KMS-11 (cell line): ENCODE measurements at regions not wholly inside any gene's neighbourhood (a gene's known extent, or its start where the extent isn't known, plus 50 kb on each side); places are given as distances from the start of the nearest gene placed in this dataset.
A peak's percentile ranks its signal among the peaks of the same experiment; 100 is the strongest.

Experiments
- H2AFZ ChIP-seq: fragments of 200-600 bp; sonication (generic); 2 replicates; pipeline ENCODE4 v1.6.1; 2016; ENCODE audit warnings: antibody characterized with exemption, mixed run types, low read depth
- H3K27ac ChIP-seq: fragments of 200-600 bp; sonication (generic); 2 replicates; pipeline ENCODE4 v1.6.1; 2016; ENCODE audit warnings: mild to moderate bottlenecking, mixed run types
- H3K27me3 ChIP-seq: fragments of 200-600 bp; sonication (generic); 2 replicates; pipeline ENCODE4 v1.6.1; 2017; ENCODE audit warnings: mild to moderate bottlenecking, low read depth, mixed run types, moderate library complexity; ENCODE audit not compliant: insufficient read depth
- H3K36me3 ChIP-seq: fragments of 200-600 bp; sonication (generic); 2 replicates; pipeline ENCODE4 v1.6.1; 2017; ENCODE audit warnings: mild to moderate bottlenecking, mixed run types; ENCODE audit not compliant: insufficient read depth
- H3K4me1 ChIP-seq: fragments of 200-600 bp; sonication (generic); 2 replicates; pipeline ENCODE4 v1.6.1; 2016; ENCODE audit warnings: mild to moderate bottlenecking, low read depth, mixed run types; ENCODE audit not compliant: poor library complexity, severe bottlenecking
- H3K4me2 ChIP-seq: fragments of 200-600 bp; sonication (generic); 2 replicates; pipeline ENCODE4 v1.7.0; 2016; ENCODE audit warnings: mild to moderate bottlenecking, mixed run types
- H3K4me3 ChIP-seq: fragments of 200-600 bp; sonication (generic); IDR thresholded peaks from 2 replicates; pipeline ENCODE4 v1.6.1; 2017; ENCODE audit warnings: low read depth, low read length, mixed read lengths; ENCODE audit not compliant: insufficient read depth
- H3K79me2 ChIP-seq: fragments of 200-600 bp; sonication (generic); 2 replicates; pipeline ENCODE4 v1.6.1; 2016; ENCODE audit warnings: low read depth, mixed run types; ENCODE audit not compliant: insufficient read depth
- H3K9ac ChIP-seq: fragments of 200-600 bp; sonication (generic); 2 replicates; pipeline ENCODE4 v1.6.1; 2016; ENCODE audit warnings: mild to moderate bottlenecking, mixed run types
- H4K20me1 ChIP-seq: fragments of 200-600 bp; sonication (generic); 2 replicates; pipeline ENCODE4 v1.6.1; 2016; ENCODE audit warnings: mild to moderate bottlenecking, mixed run types; ENCODE audit not compliant: insufficient read depth
- TF ChIP-seq, protein P1 (sequence below): fragments of 200-600 bp; sonication (generic); conservative IDR thresholded peaks from 2 replicates; pipeline ENCODE4 v1.6.1; 2017; ENCODE audit warnings: low read depth, mild to moderate bottlenecking, antibody characterized with exemption, low read length, moderate library complexity, mixed read lengths

DNA sequence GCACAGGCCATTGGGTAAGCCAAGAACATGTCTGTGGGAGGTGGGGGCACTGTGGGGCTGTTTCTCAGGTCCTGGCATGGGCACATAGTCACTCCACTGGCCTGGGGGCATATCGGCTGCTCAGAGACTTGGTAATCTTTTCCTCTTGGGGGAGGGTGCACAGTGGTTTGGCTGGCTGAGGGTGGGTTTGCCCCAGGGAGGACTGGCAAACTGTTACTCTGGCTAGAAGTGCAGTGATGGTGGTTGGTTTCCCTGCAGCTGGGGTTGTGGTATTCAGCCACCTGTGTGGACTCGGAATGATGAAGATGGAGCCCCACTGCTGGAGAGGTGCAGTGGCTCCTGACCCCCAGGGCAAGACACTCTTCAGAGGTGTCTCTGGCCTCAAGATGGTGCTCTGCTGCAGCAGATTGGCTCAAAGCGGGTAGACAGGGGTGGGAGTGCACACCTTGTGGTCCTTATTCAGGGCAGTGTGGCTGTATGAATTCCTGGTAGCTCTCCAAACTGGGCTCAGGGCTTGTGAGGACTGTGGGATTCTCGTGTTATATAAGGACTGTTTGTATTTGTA, 74.1 kb upstream of the DDHD1 start:
- Histone ChIP-seq H3K4me1 (no peaks in the 10 kb centered on the region), H2AFZ (no peak overlapping the region), H3K4me2 (no peak overlapping the region), H3K36me3 (no peaks in the 10 kb centered on the region), H3K4me3 (no peak overlapping the region), H3K9ac (no peak overlapping the region), H3K27ac (no peak overlapping the region), H4K20me1 (no peaks in the 10 kb centered on the region), H3K27me3 (no peaks in the 10 kb centered on the region), H3K79me2 (no peaks in the 10 kb centered on the region)
- TF ChIP-seq, protein P1, sequence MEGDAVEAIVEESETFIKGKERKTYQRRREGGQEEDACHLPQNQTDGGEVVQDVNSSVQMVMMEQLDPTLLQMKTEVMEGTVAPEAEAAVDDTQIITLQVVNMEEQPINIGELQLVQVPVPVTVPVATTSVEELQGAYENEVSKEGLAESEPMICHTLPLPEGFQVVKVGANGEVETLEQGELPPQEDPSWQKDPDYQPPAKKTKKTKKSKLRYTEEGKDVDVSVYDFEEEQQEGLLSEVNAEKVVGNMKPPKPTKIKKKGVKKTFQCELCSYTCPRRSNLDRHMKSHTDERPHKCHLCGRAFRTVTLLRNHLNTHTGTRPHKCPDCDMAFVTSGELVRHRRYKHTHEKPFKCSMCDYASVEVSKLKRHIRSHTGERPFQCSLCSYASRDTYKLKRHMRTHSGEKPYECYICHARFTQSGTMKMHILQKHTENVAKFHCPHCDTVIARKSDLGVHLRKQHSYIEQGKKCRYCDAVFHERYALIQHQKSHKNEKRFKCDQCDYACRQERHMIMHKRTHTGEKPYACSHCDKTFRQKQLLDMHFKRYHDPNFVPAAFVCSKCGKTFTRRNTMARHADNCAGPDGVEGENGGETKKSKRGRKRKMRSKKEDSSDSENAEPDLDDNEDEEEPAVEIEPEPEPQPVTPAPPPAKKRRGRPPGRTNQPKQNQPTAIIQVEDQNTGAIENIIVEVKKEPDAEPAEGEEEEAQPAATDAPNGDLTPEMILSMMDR: no peak

DNA sequence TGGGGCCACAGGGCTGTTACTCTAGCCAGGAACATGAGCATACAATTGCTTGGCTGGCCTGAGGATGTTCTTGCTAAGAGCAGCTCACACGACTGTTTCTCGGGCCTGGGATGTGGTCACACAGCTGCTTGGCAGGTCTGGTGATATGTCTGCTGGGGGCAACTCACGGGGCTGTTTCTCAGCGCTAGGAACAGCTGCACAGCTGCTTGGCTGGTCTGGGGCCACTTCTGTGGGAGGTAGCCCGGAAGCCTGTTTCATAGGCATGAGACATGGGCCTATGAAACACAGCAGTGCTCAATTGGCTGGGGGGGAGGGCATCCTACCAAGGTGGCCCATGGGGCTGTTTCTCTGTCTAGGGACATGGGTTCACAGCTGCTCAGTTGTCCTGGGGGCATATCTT, 73.4 kb upstream of the DDHD1 start:
- Histone ChIP-seq H3K9ac (no peak overlapping the region), H3K79me2 (no peaks in the 10 kb centered on the region), H3K4me2 (no peak overlapping the region), H3K27me3 (no peaks in the 10 kb centered on the region), H2AFZ (no peak overlapping the region), H4K20me1 (no peaks in the 10 kb centered on the region), H3K36me3 (no peaks in the 10 kb centered on the region), H3K27ac (no peak overlapping the region), H3K4me1 (no peaks in the 10 kb centered on the region), H3K4me3 (no peak overlapping the region)
- TF ChIP-seq, protein P1: no peak

DNA sequence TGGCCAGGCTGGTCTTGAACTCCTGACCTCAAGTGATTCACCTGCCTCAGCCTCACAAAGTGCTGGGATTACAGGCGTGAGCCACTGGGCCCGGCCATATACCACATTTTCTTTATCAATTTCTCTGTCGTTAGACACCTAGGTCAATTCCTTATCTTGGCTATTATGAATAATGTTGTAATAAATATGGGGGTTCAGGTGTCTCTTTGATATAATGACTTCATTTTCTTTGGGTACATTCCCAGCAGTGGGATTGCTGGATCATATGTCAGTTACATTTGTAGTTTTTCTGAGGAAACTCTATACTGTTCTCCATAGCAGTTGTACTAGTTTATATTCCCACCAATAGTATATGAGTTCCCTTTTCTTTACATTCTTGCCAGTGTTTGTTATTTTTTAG, 67.8 kb upstream of the DDHD1 start:
- H3K4me1 ChIP-seq: peaks cover 4% of the 10 kb centered on the region

DNA sequence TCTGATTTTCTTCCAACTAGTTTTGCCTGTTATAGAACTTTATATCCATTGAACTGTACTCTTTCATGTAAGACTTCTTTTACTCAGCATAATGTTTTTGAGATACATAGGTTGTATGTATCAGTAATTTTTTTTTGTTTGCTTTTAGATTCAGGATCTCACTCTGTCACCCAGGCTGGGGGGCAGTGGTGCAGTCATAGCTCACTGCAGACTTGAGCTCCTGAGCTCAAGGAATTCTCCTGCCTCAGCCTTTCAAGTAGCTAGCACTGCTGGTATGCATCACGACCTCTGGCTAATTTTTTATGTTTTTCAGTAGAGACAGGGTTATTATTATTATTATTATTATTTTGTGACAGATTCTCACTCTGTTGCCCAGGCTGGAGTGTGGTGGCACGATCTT, 65.0 kb upstream of the DDHD1 start:
- TF ChIP-seq, protein P1: no peak
- H3K4me1 ChIP-seq: peaks cover 4% of the 10 kb centered on the region

More for the DNA sequence above, 67.8 kb upstream of the DDHD1 start:
- H3K36me3 ChIP-seq: no peaks in the 10 kb centered on the region
- H3K4me3 ChIP-seq: no peak overlapping the region
- H3K9ac ChIP-seq: no peak overlapping the region
- H3K27ac ChIP-seq: no peak overlapping the region
- H3K27me3 ChIP-seq: no peaks in the 10 kb centered on the region
- H3K79me2 ChIP-seq: no peaks in the 10 kb centered on the region
- TF ChIP-seq, protein P1: no peak
- no peak overlapping the region for H2AFZ ChIP-seq
- H4K20me1 ChIP-seq: no peaks in the 10 kb centered on the region
- no peak overlapping the region for H3K4me2 ChIP-seq

More for the DNA sequence above, 65.0 kb upstream of the DDHD1 start:
- H3K4me3 ChIP-seq: no peak overlapping the region
- H3K27ac ChIP-seq: no peak overlapping the region
- H3K79me2 ChIP-seq: no peaks in the 10 kb centered on the region
- H3K27me3 ChIP-seq: no peaks in the 10 kb centered on the region
- peak overlapping the region; percentile 71; the same call in 1 of the 2 replicates for H2AFZ ChIP-seq
- H3K9ac ChIP-seq: no peak overlapping the region; the same call in 1 of the 2 replicates
- H3K4me2 ChIP-seq: peak overlapping the region; percentile 40
- H3K36me3 ChIP-seq: no peaks in the 10 kb centered on the region
- no peaks in the 10 kb centered on the region for H4K20me1 ChIP-seq
